Smooth muscle cell (in vitro differentiated cells): ENCODE measurements at regions not wholly inside any gene's neighbourhood (a gene's known extent, or its start where the extent isn't known, plus 50 kb on each side); places are given as distances from the start of the nearest gene placed in this dataset.

Source experiments
- DNase-seq: peaks from one replicate; lab custom pipeline; 2025; ENCODE audit not compliant: unreplicated experiment; lab: John Stamatoyannopoulos, UW
- H2AFZ ChIP-seq: fragments of 200-600 bp; sonication (generic); 2 replicates; pipeline ENCODE4 v1.6.0; 2016; ENCODE audit warnings: antibody characterized with exemption, low read depth, mild to moderate bottlenecking
- H3F3A ChIP-seq: fragments of 200-600 bp; sonication (generic); 2 replicates; pipeline ENCODE4 v1.6.0; 2017; ENCODE audit warnings: antibody characterized with exemption, low read depth
- H3K27ac ChIP-seq: fragments of 200-600 bp; sonication (generic); 2 replicates; pipeline ENCODE4 v1.5.1; 2016; ENCODE audit warnings: low read depth, mild to moderate bottlenecking
- H3K27me3 ChIP-seq: fragments of 200-600 bp; sonication (generic); 2 replicates; pipeline ENCODE4 v1.6.1; 2016; ENCODE audit warnings: low read depth, mild to moderate bottlenecking
- H3K36me3 ChIP-seq: fragments of 200-600 bp; sonication (generic); 2 replicates; pipeline ENCODE4 v1.5.1; 2016; ENCODE audit warnings: low read depth
- H3K4me1 ChIP-seq: fragments of 200-600 bp; sonication (generic); 2 replicates; pipeline ENCODE4 v1.5.1; 2016; ENCODE audit warnings: low read depth
- H3K4me2 ChIP-seq: fragments of 200-600 bp; sonication (generic); 2 replicates; pipeline ENCODE4 v1.6.0; 2016; ENCODE audit warnings: mild to moderate bottlenecking
- H3K4me3 ChIP-seq: fragments of 200-600 bp; sonication (generic); 2 replicates; pipeline ENCODE4 v1.5.1; 2016; ENCODE audit warnings: mild to moderate bottlenecking
- H3K79me2 ChIP-seq: fragments of 200-600 bp; sonication (generic); 2 replicates; pipeline ENCODE4 v1.6.0; 2016; ENCODE audit warnings: low read depth, mild to moderate bottlenecking
- H3K9ac ChIP-seq: fragments of 200-600 bp; sonication (generic); 2 replicates; pipeline ENCODE4 v1.6.0; 2016; ENCODE audit warnings: low read depth
- H3K9me3 ChIP-seq: fragments of 200-600 bp; sonication (generic); replicated peaks from 2 replicates; pipeline ENCODE4 v1.5.1; 2016; ENCODE audit warnings: low read depth
- H4K20me1 ChIP-seq: fragments of 200-600 bp; sonication (generic); 2 replicates; pipeline ENCODE4 v1.6.0; 2016; ENCODE audit warnings: low read depth
- CTCF ChIP-seq: fragments of 200-600 bp; sonication (generic); IDR thresholded peaks from 2 replicates; pipeline ENCODE4 v1.5.1; 2017; ENCODE audit warnings: borderline replicate concordance, mild to moderate bottlenecking, antibody characterized with exemption; ENCODE audit not compliant: insufficient read depth, poor library complexity, severe bottlenecking
- WGBS: methylation state at CpG from one replicate; pipeline ENCODE4 v1.1.7; 2016; ENCODE audit warnings: low lambda C conversion rate; 5-methylcytosine and 5-hydroxymethylcytosine counted together

- H3K36me3 ChIP-seq, result no peaks in the 10 kb centered on the region
- no peaks in the 10 kb centered on the region for H4K20me1 ChIP-seq
- H3K4me1 ChIP-seq, result peaks cover 13% of the 10 kb centered on the region
- TF ChIP-seq CTCF, result no peak
- H3K4me2 ChIP-seq, result no peak overlapping the region
- no peaks in the 10 kb centered on the region for H3F3A ChIP-seq
- no peak overlapping the region for H3K27ac ChIP-seq
- DNase-seq, result no peak
- no peaks in the 10 kb centered on the region for H3K79me2 ChIP-seq
- H2AFZ ChIP-seq, result no peak overlapping the region
- H3K9me3 ChIP-seq, result no peaks in the 10 kb centered on the region
- no peak overlapping the region for H3K9ac ChIP-seq
- no peaks in the 10 kb centered on the region for H3K27me3 ChIP-seq
- WGBS, result 98% methylated on average over 3 of the region's 3 CpGs
- H3K4me3 ChIP-seq, result no peak overlapping the region
These were observed 241.3 kb upstream of the GRIP1 start for GRCh38 chr12:66920205-66920604.

GRCh38 chr12:66921151-66921550 lies 242.3 kb upstream of the GRIP1 start:
- Histone ChIP-seq H3K4me3 (no peak overlapping the region), H3K79me2 (no peaks in the 10 kb centered on the region), H4K20me1 (no peaks in the 10 kb centered on the region), H3K27me3 (no peaks in the 10 kb centered on the region), H3K27ac (no peak overlapping the region), H2AFZ (no peak overlapping the region), H3K4me2 (no peak overlapping the region), H3K36me3 (no peaks in the 10 kb centered on the region), H3K9me3 (no peaks in the 10 kb centered on the region), H3F3A (no peaks in the 10 kb centered on the region), H3K9ac (no peak overlapping the region), H3K4me1 (peaks cover 4% of the 10 kb centered on the region)
- no peak for DNase-seq
- no peak for TF ChIP-seq CTCF
- 69% methylated on average over 1 of the region's 1 CpG for WGBS

- Histone ChIP-seq H4K20me1 (no peaks in the 10 kb centered on the region), H3K27ac (no peak overlapping the region), H3K27me3 (no peaks in the 10 kb centered on the region), H3K9me3 (no peaks in the 10 kb centered on the region), H3K9ac (no peak overlapping the region), H3K79me2 (no peaks in the 10 kb centered on the region), H3F3A (no peaks in the 10 kb centered on the region), H3K36me3 (no peaks in the 10 kb centered on the region), H3K4me2 (no peak overlapping the region), H2AFZ (no peak overlapping the region), H3K4me1 (no peaks in the 10 kb centered on the region), H3K4me3 (no peak overlapping the region)
- no peak for DNase-seq
- TF ChIP-seq CTCF, result no peak
- WGBS, result 81% methylated on average over 2 of the region's 2 CpGs
These were observed 246.2 kb upstream of the GRIP1 start for GRCh38 chr12:66925083-66925482.

- no peaks in the 10 kb centered on the region for H3F3A ChIP-seq
- H3K79me2 ChIP-seq, result no peaks in the 10 kb centered on the region
- H3K36me3 ChIP-seq, result no peaks in the 10 kb centered on the region
- no peaks in the 10 kb centered on the region for H3K4me1 ChIP-seq
- no peak overlapping the region for H2AFZ ChIP-seq
- H4K20me1 ChIP-seq, result no peaks in the 10 kb centered on the region
- H3K4me3 ChIP-seq, result no peak overlapping the region
- no peak overlapping the region for H3K9ac ChIP-seq
- H3K27me3 ChIP-seq, result no peaks in the 10 kb centered on the region
- no peak for TF ChIP-seq CTCF
- no peaks in the 10 kb centered on the region for H3K9me3 ChIP-seq
- H3K4me2 ChIP-seq, result no peak overlapping the region
- H3K27ac ChIP-seq, result no peak overlapping the region
- no peak for DNase-seq
These were observed 250.2 kb upstream of the GRIP1 start for GRCh38 chr12:66929121-66929520.
